ENCODE measurements at regions not wholly inside any gene's neighbourhood (a gene's known extent, or its start where the extent isn't known, plus 50 kb on each side); places are given as distances from the start of the nearest gene placed in this dataset.

- Histone ChIP-seq H3K36me3 (ENCODE audit: control insufficient read depth, insufficient read depth, low read length) (no peaks in the 10 kb centered on the region), H3K4me3 (ENCODE audit: low read depth, low read length) (no peak overlapping the region), H3K27me3 (ENCODE audit: control insufficient read depth, insufficient read depth, low read length) (no peaks in the 10 kb centered on the region)
- DNase-seq (ENCODE audit: low read depth), result no peak
- FAIRE-seq, result no peak
- no peak for TF ChIP-seq CTCF (IDR thresholded peaks at IDR 0.05; ENCODE audit: insufficient read depth, low read length, severe bottlenecking)
Measured at GRCh38 chr12:91563011-91563765, 380.6 kb upstream of the DCN start.

DNA sequence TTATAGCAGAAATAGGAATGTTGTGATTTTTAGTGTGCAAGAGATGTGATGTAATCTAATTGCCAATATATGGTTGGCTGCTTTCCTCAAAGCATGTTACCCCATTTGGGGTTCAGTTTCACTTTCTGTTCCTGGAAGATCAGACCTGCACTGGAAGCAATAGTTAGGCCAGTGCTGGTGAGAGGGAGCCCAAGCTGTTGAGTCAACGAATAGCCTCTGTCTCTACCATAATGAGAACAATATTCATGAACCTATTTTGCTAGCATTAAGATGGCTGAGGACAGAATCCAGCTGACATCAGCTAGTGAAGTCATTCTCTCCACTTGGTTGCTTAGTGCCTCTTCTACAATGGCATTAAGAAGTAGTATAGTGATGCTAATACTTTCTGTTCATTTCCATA lies 379.9 kb upstream of the DCN start:
- no peak overlapping the region for H3K4me3 ChIP-seq (ENCODE audit: low read depth, low read length)
- FAIRE-seq, result no peak
- DNase-seq (ENCODE audit: low read depth), result no peak
- no peaks in the 10 kb centered on the region for H3K27me3 ChIP-seq (ENCODE audit: control insufficient read depth, insufficient read depth, low read length)
- no peaks in the 10 kb centered on the region for H3K36me3 ChIP-seq (ENCODE audit: control insufficient read depth, insufficient read depth, low read length)
- TF ChIP-seq CTCF (IDR thresholded peaks at IDR 0.05; ENCODE audit: insufficient read depth, low read length, severe bottlenecking), result no peak

- H3K36me3 ChIP-seq (ENCODE audit: control insufficient read depth, insufficient read depth, low read length), result no peaks in the 10 kb centered on the region
- no peaks in the 10 kb centered on the region for H3K27me3 ChIP-seq (ENCODE audit: control insufficient read depth, insufficient read depth, low read length)
- H3K4me3 ChIP-seq (ENCODE audit: low read depth, low read length), result no peak overlapping the region
- FAIRE-seq (no peak), DNase-seq (ENCODE audit: low read depth) (no peak)
- TF ChIP-seq CTCF (IDR thresholded peaks at IDR 0.05; ENCODE audit: insufficient read depth, low read length, severe bottlenecking), result no peak
Measured at GRCh38 chr12:91561958-91562325, 379.3 kb upstream of the DCN start.

DNA sequence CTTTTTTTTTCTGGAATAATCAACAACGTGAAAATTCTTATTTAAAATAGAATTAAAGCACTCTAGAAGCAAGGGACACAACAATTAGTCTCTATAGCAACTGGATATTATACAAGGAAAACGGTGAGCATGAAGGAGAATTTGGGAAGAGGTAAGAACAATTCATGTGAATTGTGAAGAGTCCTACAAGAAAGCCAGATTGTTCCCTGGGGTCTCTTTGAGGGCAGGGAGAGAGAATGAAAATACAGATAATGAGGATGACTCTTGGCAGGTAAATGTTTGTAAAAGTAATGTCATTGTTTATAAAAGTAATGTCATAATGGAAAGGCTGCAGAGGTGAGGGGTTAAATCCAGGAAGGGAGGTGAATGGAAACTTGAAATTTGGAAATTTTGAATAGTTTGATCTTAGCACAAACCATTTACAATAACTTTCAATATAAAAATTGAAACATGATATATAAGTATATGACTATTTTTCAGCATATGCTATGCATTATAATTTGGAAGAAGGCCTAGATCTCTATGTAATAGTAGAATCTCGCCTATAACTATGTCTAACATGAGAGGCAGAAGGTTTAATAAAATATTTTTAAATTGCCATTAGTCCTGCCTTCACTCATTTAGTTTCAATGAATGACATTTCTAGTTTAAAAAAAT lies 378.8 kb upstream of the DCN start:
- no peak for DNase-seq (ENCODE audit: low read depth)
- H3K27me3 ChIP-seq (ENCODE audit: control insufficient read depth, insufficient read depth, low read length), result no peaks in the 10 kb centered on the region
- FAIRE-seq, result no peak
- no peak overlapping the region for H3K4me3 ChIP-seq (ENCODE audit: low read depth, low read length)
- no peak for TF ChIP-seq CTCF (IDR thresholded peaks at IDR 0.05; ENCODE audit: insufficient read depth, low read length, severe bottlenecking)
- no peaks in the 10 kb centered on the region for H3K36me3 ChIP-seq (ENCODE audit: control insufficient read depth, insufficient read depth, low read length)

DNA sequence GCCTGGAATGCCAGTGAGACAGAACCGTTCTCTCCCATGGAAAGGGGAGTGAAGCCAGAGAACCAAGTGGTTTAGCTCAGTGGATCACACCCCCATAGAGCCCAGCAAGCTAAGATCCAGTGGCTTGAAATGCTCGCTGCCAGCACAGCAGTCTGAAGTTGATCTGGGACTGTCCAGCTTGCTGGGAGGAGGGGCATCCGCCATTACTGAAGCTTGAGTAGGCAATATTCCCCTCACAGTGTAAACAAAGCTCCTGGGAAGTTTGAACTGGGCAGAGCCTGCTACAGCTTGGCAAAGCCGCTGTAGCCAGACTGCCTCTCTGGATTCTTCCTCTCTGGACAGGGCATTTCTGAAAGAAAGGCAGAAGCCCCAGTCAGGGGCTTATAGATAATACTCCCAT lies 374.3 kb upstream of the DCN start:
- H3K27me3 ChIP-seq (ENCODE audit: control insufficient read depth, insufficient read depth, low read length), result no peaks in the 10 kb centered on the region
- no peak overlapping the region for H3K4me3 ChIP-seq (ENCODE audit: low read depth, low read length)
- no peak for TF ChIP-seq CTCF (IDR thresholded peaks at IDR 0.05; ENCODE audit: insufficient read depth, low read length, severe bottlenecking)
- FAIRE-seq (no peak), DNase-seq (ENCODE audit: low read depth) (no peak)
- H3K36me3 ChIP-seq (ENCODE audit: control insufficient read depth, insufficient read depth, low read length), result no peaks in the 10 kb centered on the region

Data from bronchial epithelial cell (primary cell).